ENCODE measurements at regions not wholly inside any gene's neighbourhood (a gene's known extent, or its start where the extent isn't known, plus 50 kb on each side); places are given as distances from the start of the nearest gene placed in this dataset.

GRCh38 chr2:111219285-111219684, 98.6 kb downstream of the BCL2L11 start:
- in situ Hi-C loops (cut with HindIII; ENCODE audit: low sequenced_read_pairs) = no loop called here

- in situ Hi-C loops (cut with HindIII; ENCODE audit: low sequenced_read_pairs) = no loop called here
Observed at GRCh38 chr2:111219734-111220505, 99.2 kb downstream of the BCL2L11 start.

- in situ Hi-C loops (cut with HindIII; ENCODE audit: low sequenced_read_pairs) = no loop called here
Observed at GRCh38 chr2:111220962-111221361, 100.2 kb downstream of the BCL2L11 start.

- in situ Hi-C loops (cut with HindIII; ENCODE audit: low sequenced_read_pairs) = no loop called here
Observed at GRCh38 chr2:111221701-111222100, 101.0 kb downstream of the BCL2L11 start.

GRCh38 chr2:111222204-111222866, 101.6 kb downstream of the BCL2L11 start:
- in situ Hi-C loops (cut with HindIII; ENCODE audit: low sequenced_read_pairs) = no loop called here

- in situ Hi-C loops (cut with HindIII; ENCODE audit: low sequenced_read_pairs) = no loop called here
Observed at GRCh38 chr2:111225856-111226255, 105.1 kb downstream of the BCL2L11 start.

- in situ Hi-C loops (cut with HindIII; ENCODE audit: low sequenced_read_pairs) = no loop called here
Observed at GRCh38 chr2:111226876-111227700, 106.4 kb downstream of the BCL2L11 start.

- in situ Hi-C loops (cut with HindIII; ENCODE audit: low sequenced_read_pairs) = no loop called here
Observed at GRCh38 chr2:111227716-111228141, 107.0 kb downstream of the BCL2L11 start.

- in situ Hi-C loops (cut with HindIII; ENCODE audit: low sequenced_read_pairs) = no loop called here
Observed at GRCh38 chr2:111231532-111232252, 111.0 kb downstream of the BCL2L11 start.

GRCh38 chr2:111235192-111236015, 114.7 kb downstream of the BCL2L11 start:
- in situ Hi-C loops (cut with HindIII; ENCODE audit: low sequenced_read_pairs) = no loop called here

- in situ Hi-C loops (cut with HindIII; ENCODE audit: low sequenced_read_pairs) = no loop called here
Observed at GRCh38 chr2:111236025-111236424, 115.3 kb downstream of the BCL2L11 start.

- in situ Hi-C loops (cut with HindIII; ENCODE audit: low sequenced_read_pairs) = no loop called here
Observed at GRCh38 chr2:111238296-111238695, 117.6 kb downstream of the BCL2L11 start.

- in situ Hi-C loops (cut with HindIII; ENCODE audit: low sequenced_read_pairs) = no loop called here
Observed at GRCh38 chr2:111239107-111239506, 118.4 kb downstream of the BCL2L11 start.

- in situ Hi-C loops (cut with HindIII; ENCODE audit: low sequenced_read_pairs) = no loop called here
Observed at GRCh38 chr2:111239581-111240249, 119.0 kb downstream of the BCL2L11 start.

GRCh38 chr2:111243295-111243694, 122.6 kb downstream of the BCL2L11 start:
- in situ Hi-C loops (cut with HindIII; ENCODE audit: low sequenced_read_pairs) = no loop called here

GRCh38 chr2:111244864-111245263, 124.2 kb downstream of the BCL2L11 start:
- in situ Hi-C loops (cut with HindIII; ENCODE audit: low sequenced_read_pairs) = no loop called here

GRCh38 chr2:111246620-111247061, 125.9 kb downstream of the BCL2L11 start:
- in situ Hi-C loops (cut with HindIII; ENCODE audit: low sequenced_read_pairs) = no loop called here

GRCh38 chr2:111247491-111247890, 126.8 kb downstream of the BCL2L11 start:
- in situ Hi-C loops (cut with HindIII; ENCODE audit: low sequenced_read_pairs) = no loop called here

- in situ Hi-C loops (cut with HindIII; ENCODE audit: low sequenced_read_pairs) = no loop called here
Observed at GRCh38 chr2:111249806-111250205, 129.1 kb downstream of the BCL2L11 start.
